ENCODE measurements at regions not wholly inside any gene's neighbourhood (a gene's known extent, or its start where the extent isn't known, plus 50 kb on each side); places are given as distances from the start of the nearest gene placed in this dataset.

- DNase-seq: no peak
These were observed 350.9 kb upstream of the NBEA start for GRCh38 chr13:34591129-34591528.

DNA sequence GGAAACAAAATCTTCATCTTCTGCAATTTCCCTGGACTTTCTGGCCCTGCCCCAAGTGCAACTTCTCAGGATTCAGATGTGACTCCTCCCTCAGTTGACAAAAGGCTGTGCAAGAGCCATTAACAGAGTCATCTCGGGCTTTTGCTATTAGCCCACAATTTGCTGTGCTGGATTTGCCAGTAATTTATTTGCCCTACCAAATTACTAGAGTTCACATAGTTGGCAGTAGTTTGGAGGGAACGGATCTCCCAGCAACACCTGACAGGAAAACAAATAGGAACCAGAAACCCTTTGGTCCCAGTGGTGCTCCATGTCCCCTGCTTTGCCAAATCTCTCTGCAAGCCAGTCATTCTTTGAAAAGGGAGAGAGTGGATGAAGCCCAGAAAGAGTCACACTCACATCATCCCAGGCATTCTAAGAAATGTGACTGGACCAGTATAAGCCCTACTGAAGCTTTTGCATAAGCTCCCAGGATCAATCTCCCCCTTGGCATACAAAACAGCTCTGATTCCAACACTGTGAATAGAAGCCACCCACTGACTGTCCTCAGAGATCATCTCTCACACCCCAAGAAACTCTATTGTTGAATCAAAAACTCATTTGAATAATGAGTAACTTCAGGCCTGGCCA lies 350.1 kb upstream of the NBEA start:
- no peak for DNase-seq

DNA sequence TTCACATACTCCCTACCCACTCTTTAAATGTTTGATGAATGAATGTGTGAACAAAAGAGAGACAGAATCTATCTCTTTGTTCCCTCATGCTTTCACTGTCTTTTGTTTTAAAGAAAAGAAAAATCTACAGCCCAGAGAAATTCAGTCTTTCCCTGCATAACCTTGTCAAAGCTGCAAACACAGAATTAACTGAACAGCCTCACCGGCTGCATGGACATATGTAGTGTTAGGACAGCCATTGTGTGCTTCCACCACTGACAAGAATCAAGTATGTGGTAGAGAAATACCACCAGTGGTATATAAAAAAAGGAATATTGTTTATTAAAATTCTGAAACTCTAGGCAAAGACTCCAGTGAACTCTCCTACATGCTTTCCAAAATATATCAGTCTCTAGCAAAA lies 348.4 kb upstream of the NBEA start:
- DNase-seq: no peak

DNA sequence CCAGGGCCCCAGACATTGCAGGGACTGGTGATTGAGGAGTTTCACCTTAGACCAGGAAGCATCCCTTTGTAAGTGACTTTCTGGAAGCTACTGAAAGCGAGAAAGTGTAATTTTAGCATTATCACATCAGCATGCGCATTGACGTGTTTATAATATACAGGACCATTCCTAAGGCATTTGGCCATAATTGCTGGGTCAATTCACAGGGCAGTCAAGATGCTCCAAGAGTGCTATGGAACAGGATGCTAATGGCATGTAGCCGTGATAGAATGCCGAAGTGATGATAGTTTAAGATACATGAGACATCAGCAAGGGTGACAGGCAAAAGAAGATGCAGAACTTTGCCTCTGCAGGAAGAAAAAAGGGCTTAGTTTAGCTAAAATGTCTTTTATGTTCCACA lies 347.6 kb upstream of the NBEA start:
- no peak for DNase-seq

GRCh38 chr13:34608331-34608730 lies 333.7 kb upstream of the NBEA start:
- no peak for DNase-seq

DNA sequence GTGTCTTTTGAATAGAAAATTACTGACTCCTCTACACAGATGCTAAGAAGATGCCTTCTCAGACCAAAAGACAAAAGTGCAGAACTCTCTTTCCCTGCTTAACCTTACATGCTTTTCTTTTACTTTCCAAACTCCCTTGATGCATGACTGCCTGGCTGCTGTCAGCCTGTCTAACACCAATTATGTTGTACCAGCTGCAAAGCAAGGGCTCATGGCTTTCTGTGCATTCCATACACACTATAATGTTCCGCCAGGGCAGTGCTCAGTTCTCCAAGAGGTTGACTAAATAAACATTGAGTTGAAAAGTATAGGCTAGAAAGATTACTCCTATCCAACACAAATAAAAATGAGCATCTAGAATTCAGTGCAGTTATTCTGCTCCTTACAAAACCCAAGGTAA lies 330.4 kb upstream of the NBEA start:
- no peak for DNase-seq

GRCh38 chr13:34617473-34618083 lies 324.5 kb upstream of the NBEA start:
- no peak for DNase-seq

DNA sequence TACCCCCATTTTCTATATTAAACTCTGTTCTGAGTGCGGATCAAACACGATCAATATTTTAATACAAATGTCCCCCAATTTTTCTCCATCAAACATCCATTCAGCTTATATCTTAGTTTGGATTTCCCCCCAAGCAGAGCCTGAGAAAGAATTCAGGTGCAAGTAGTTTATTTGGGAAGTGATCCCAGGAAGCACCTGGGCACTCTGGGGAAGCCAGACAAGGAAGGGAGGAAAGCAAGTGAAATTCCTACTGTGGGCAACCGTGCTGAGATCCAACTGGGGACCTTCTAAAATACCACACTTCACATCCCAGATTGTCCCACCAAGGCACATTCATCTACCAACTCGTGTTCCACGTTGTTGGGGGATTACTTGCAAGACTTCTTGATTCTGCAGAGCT lies 323.4 kb upstream of the NBEA start:
- DNase-seq: no peak

GRCh38 chr13:34619326-34619725 lies 322.7 kb upstream of the NBEA start:
- DNase-seq: no peak

GRCh38 chr13:34620074-34620850 lies 321.8 kb upstream of the NBEA start:
- DNase-seq: no peak

DNA sequence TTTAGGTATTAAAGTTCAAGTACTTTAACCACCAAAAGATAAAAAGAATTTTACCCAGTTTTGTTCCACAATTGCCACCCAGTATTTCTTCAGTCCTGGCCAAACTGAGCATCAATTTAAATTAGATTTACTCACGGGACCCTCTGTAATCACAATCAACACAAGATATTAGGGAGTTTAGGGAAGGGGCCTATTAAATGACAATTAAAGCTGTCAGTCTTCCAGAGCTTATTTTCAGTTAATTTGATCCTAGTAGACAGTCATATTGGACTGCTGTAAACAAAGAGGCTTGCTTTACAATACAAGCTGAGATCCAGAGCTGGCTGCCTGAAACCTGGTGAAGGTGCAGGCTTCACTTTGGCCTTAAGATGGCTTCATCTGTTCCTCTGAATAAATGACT lies 321.2 kb upstream of the NBEA start:
- DNase-seq: no peak

- no peak for DNase-seq
These were observed 318.7 kb upstream of the NBEA start for GRCh38 chr13:34623331-34623730.

GRCh38 chr13:34627509-34628208 lies 314.4 kb upstream of the NBEA start:
- no peak for DNase-seq

- no peak for DNase-seq
These were observed 313.8 kb upstream of the NBEA start for GRCh38 chr13:34628209-34628682.

- no peak for DNase-seq
These were observed 307.6 kb upstream of the NBEA start for GRCh38 chr13:34634448-34634847.

- DNase-seq: no peak
These were observed 304.9 kb upstream of the NBEA start for GRCh38 chr13:34637138-34637537.

- DNase-seq: no peak
These were observed 304.4 kb upstream of the NBEA start for GRCh38 chr13:34637636-34638035.

- DNase-seq: no peak
These were observed 303.2 kb upstream of the NBEA start for GRCh38 chr13:34638897-34639296.

DNA sequence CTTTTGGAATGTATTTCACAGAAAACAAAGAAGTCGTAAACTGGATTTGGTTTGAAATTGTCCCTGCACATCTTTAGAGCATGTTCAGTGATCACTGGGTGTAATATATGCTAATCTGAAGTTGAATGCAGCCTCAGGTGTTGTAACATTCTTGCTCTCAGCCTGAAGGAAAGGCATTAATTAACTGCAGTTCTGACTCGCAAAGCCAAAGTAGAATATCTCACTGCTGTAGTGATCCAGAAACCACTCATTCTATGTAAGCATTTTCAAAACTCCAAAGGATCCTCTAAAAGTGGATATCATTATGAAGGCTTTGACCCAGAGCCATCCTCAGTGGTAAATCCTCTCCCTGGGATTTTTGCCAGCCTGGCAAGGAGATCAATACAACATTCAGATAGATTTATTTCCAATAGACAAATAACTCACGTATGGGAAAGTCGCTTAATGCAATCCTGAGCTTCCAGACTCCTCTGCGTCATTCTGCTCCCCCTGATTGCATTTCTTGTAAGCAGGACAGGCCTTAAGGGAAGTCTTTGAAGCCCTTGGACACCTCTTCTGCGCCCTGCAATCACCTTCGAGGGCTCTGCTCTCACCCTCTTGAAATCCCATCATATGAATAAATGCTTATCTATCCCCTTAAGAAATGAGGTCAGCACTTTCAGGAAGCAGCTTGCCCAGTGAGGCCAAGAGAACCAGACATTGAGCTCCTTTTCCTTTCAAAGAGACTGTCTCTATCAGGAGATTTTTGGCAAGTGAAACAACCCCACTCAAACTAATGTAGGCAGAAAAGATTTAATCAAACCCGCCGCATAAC lies 301.7 kb upstream of the NBEA start:
- no peak for DNase-seq

DNA sequence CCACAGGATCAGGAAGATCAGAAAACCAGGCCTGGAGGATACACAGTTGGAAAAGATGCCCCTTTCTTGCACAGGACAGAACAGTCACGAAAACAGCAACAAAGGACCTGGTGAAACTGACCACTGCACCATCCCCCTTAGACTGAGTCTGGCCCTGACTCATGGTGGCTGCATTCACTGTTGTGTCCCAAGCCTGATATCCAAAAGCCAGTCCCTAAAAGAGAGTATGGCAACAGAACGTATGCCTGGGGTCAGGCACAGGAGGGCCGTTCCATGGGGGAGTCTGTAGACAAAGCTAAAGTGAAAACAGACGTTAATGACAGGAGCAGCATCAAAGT lies 301.1 kb upstream of the NBEA start:
- DNase-seq: no peak

DNA sequence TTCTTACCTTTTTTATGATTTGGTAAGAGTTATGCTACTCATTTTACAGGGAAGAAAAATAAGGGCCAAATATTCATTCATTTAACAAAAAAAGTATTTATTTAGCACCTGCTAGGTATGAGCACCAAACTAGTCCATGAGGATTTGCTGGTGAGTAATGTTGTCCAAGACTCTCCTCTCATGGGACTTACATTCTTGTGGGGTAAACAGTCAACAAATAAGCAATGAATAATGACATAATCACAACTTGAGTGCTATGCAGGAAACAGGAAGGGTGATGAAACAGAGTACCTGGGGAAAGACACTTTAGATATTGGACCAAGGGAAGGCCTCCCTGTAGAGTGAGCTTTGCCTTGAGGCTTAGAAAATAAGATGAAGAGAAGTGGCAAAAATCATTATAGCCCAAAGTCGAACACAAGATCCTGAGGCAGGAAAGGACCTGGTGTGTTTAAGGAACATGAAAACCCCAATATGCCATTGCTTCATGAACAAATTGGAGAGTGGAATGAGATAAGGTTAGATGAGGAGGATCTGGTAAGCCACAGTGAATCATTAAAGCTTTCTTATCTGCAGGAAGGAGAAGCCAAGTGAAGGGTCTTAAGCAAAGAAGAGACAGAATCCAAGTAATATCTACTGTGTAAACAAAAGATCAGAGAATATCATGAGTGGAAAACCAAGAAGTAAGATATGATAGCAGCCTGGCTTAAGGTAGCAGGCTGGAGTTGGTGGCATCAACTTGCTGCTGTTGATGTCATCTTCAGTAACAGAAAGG lies 294.5 kb upstream of the NBEA start:
- no peak for DNase-seq

DNA sequence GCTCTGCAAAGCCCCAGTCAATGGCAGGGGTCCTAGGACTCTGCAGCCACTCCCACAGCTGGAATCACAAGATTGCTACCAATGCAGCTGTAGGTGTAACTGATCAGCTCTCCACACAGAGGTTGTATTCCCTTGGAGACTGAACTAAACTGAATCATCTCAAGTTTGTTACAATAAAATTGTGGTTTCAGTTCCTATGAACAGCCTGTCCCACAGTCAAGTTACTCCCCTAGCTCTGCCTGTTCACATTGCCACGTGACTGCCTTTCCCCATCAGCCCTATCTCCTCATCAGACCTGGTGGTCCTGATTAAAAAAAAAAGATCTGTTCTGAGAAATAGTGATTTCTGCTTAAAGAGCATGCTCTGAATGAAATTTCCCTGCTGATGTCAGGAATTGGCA lies 287.9 kb upstream of the NBEA start:
- DNase-seq: no peak
